ENCODE measurements at regions not wholly inside any gene's neighbourhood (a gene's known extent, or its start where the extent isn't known, plus 50 kb on each side); places are given as distances from the start of the nearest gene placed in this dataset.
"Not testable (repeated sequence)": the region's sequence is repeated elsewhere in the genome, so short reads cannot be mapped to it uniquely, and the experiment has no call there.

DNA sequence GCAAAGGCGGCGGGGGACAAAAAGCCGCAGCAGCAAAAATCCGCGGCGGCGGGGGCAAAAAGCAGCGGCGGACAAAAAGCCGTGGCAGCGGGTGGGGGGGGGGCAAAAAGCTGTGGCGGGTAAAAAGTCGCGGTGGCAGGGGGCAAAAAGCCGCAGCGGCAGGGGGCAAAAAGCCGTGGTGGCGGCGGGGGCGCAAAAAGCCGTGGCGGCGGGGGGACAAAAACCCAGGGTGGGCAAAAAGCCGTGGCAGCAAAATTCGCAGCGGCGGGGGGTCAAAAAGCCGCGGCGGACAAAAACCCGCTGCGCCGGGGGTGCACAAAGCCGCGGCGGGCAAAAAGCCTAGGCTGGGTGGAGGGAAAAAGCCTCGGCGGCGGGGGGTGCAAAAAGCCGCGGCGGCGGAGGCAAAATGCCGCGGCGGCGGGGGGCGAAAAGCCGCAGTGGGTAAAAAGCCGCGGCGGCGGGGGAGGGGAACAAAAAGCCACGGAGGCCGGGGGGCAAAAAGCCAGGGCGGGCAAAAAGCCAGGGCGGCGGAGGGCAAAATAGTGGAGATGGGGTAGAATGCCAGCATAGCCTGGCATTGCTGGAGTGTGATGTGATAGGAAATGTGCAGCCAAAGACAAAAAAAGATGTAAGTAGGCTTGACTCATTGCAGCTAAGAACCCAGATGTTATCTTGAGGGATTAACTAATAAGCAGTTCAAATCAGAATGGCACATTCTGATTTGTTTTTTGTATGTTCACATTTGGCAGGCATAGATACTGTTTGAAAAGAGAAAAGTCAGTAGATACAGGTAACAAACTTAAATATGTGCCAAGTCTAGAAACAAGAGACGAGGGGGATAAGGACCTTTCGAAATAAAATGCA is 1076.3 kb downstream of the RPIA start:
- DNase-seq (ENCODE audit: low read depth), result peak; percentile 5
- H3K4me3 ChIP-seq (ENCODE audit: low read length), result peak overlapping the region; percentile 18
- no peak for TF ChIP-seq CTCF (conservative IDR thresholded peaks at IDR 0.05; ENCODE audit: low read depth, low read length)

GRCh38 chr2:89775885-89776284 is 1084.4 kb downstream of the RPIA start:
- TF ChIP-seq CTCF (conservative IDR thresholded peaks at IDR 0.05; ENCODE audit: low read depth, low read length), result no peak
- H3K4me3 ChIP-seq (ENCODE audit: low read length), result no peak overlapping the region
- DNase-seq (ENCODE audit: low read depth), result no peak

DNA sequence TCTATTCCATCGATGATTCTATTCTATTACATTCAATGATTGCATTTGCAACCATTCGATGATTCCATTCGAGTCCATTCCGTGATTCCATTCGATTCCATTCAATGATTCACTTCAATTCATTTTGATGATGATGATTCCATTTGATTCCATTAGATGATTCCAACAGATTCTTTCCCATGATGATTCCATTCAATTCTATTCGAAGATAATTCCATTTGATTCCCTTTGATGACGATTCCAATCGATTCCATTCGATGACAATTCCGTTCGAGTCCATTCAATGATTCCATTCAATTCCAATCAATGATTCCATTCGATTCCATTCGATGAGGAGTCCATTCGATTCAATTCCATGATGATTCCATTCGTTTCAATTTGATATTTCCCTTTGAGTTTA is 1088.8 kb downstream of the RPIA start:
- TF ChIP-seq CTCF (conservative IDR thresholded peaks at IDR 0.05; ENCODE audit: low read depth, low read length), result no peak
- H3K4me3 ChIP-seq (ENCODE audit: low read length), result no peak overlapping the region
- DNase-seq (ENCODE audit: low read depth), result no peak

DNA sequence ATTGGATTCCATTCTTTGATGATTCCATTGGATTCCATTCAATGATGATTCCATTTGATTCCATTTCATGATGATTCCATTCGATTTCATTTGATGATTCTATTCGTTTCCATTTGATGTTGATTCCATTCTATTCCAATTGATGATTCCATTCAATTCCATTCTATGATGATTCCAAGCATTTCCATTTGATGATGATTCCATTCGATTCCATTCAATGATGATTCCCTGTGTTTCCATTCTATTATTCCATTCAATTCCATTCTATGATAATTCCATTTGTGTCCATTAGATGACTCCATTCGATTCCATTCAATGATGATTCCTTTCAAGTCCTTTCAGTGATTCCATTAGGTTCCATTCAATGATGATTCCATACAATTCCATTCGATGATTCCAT is 1090.5 kb downstream of the RPIA start:
- no peak for TF ChIP-seq CTCF (conservative IDR thresholded peaks at IDR 0.05; ENCODE audit: low read depth, low read length)
- H3K4me3 ChIP-seq (ENCODE audit: low read length), result no peak overlapping the region
- no peak for DNase-seq (ENCODE audit: low read depth)

- no peak for TF ChIP-seq CTCF (conservative IDR thresholded peaks at IDR 0.05; ENCODE audit: low read depth, low read length)
- DNase-seq (ENCODE audit: low read depth), result no peak
- no peak overlapping the region for H3K4me3 ChIP-seq (ENCODE audit: low read length)
Measured at GRCh38 chr2:89784960-89785359, 1093.5 kb downstream of the RPIA start.

- DNase-seq (ENCODE audit: low read depth); H3K4me3 ChIP-seq (ENCODE audit: low read length): not testable (repeated sequence)
Measured at GRCh38 chr2:89785528-89785927, 1094.1 kb downstream of the RPIA start.

- H3K4me3 ChIP-seq (ENCODE audit: low read length); DNase-seq (ENCODE audit: low read depth): not testable (repeated sequence)
Measured at GRCh38 chr2:89786642-89787041, 1095.2 kb downstream of the RPIA start.

- not testable (repeated sequence) for H3K4me3 ChIP-seq (ENCODE audit: low read length)
Measured at GRCh38 chr2:89795530-89795929, 1104.1 kb downstream of the RPIA start.

More at GRCh38 chr2:89795530-89795929, 1104.1 kb downstream of the RPIA start:
- not testable (repeated sequence) for DNase-seq (ENCODE audit: low read depth)
